WTC11 (cell line): ENCODE measurements at regions not wholly inside any gene's neighbourhood (a gene's known extent, or its start where the extent isn't known, plus 50 kb on each side); places are given as distances from the start of the nearest gene placed in this dataset.

ENCODE experiments used
- ATAC-seq: fragments of 200-7000 bp; cut with Tn5 transposase; 2 replicates; pipeline ENCODE4 v1.10.0; 2021; ENCODE audit warnings: mild to moderate bottlenecking, moderate library complexity
- CTCF ChIA-PET: fragments of 300-600 bp; sonication (Branson Sonifier 250); formaldehyde crosslinking; loops from one replicate; lab custom pipeline; 2021; ENCODE audit warnings: antibody characterized with exemption; lab: Charles Lee
- POLR2A ChIA-PET: fragments of 350-600 bp; sonication (Branson Sonifier 250); formaldehyde crosslinking; loops from one replicate; lab custom pipeline; 2021; ENCODE audit warnings: antibody characterized with exemption; lab: Charles Lee
- DNase-seq: peaks from one replicate; pipeline ENCODE4 v3.0.0; 2021; ENCODE audit warnings: low spot score
- H3K27ac Mint-ChIP-seq: 2 replicates; pipeline ENCODE4 v1.8.0; 2021; ENCODE audit warnings: mixed read lengths
- H3K27me3 Mint-ChIP-seq: 2 replicates; pipeline ENCODE4 v1.8.0; 2021; ENCODE audit warnings: low read depth, mild to moderate bottlenecking, moderate library complexity, mixed read lengths
- H3K36me3 Mint-ChIP-seq: 2 replicates; pipeline ENCODE4 v1.8.0; 2021; ENCODE audit warnings: mixed read lengths
- H3K4me1 Mint-ChIP-seq: 2 replicates; pipeline ENCODE4 v1.8.0; 2022; ENCODE audit warnings: mixed read lengths
- H3K4me3 Mint-ChIP-seq: 2 replicates; pipeline ENCODE4 v1.8.0; 2021; ENCODE audit warnings: mild to moderate bottlenecking, moderate library complexity, mixed read lengths
- H3K9me3 Mint-ChIP-seq: 2 replicates; pipeline ENCODE4 v1.8.0; 2021; ENCODE audit warnings: mixed read lengths
- ATF1 ChIP-seq: sonication (generic); formaldehyde crosslinking; IDR thresholded peaks from 2 replicates; pipeline ENCODE4 v1.8.1; 2023; ENCODE audit warnings: mild to moderate bottlenecking, moderate library complexity, missing genetic modification reagents
- ATF2 ChIP-seq: sonication (generic); formaldehyde crosslinking; IDR thresholded peaks from 2 replicates; pipeline ENCODE4 v1.8.1; 2022; ENCODE audit warnings: low read depth, missing genetic modification reagents, borderline replicate concordance
- ATF6 ChIP-seq: sonication (generic); formaldehyde crosslinking; IDR thresholded peaks from 2 replicates; pipeline ENCODE4 v1.8.1; 2023; ENCODE audit warnings: mild to moderate bottlenecking, missing genetic modification reagents
- E2F1 ChIP-seq: sonication (generic); formaldehyde crosslinking; IDR thresholded peaks from 2 replicates; pipeline ENCODE4 v1.8.0; 2022; ENCODE audit warnings: mild to moderate bottlenecking, missing genetic modification reagents
- ELF4 ChIP-seq: sonication (generic); formaldehyde crosslinking; IDR thresholded peaks from 2 replicates; pipeline ENCODE4 v1.8.1; 2022; ENCODE audit warnings: low read depth, mild to moderate bottlenecking, moderate library complexity, missing genetic modification reagents
- FOXP1 ChIP-seq: sonication (generic); formaldehyde crosslinking; IDR thresholded peaks from 2 replicates; pipeline ENCODE4 v1.8.0; 2022; ENCODE audit warnings: missing genetic modification reagents, mild to moderate bottlenecking, moderate library complexity, borderline replicate concordance
- HMGA2 ChIP-seq: fragments of 250-450 bp; sonication (Bioruptor Pico); IDR thresholded peaks from 2 replicates; pipeline ENCODE4 v1.4.0; 2021; ENCODE audit warnings: mild to moderate bottlenecking, moderate library complexity
- IRF2 ChIP-seq: sonication (generic); formaldehyde crosslinking; IDR thresholded peaks from 2 replicates; pipeline ENCODE4 v1.8.0; 2022; ENCODE audit warnings: low read depth, missing genetic modification reagents, borderline replicate concordance
- RORB ChIP-seq: fragments of 250-450 bp; sonication (Bioruptor Pico); IDR thresholded peaks from 2 replicates; pipeline ENCODE4 v1.9.0; 2021; ENCODE audit warnings: mild to moderate bottlenecking
- SMAD3 ChIP-seq: sonication (generic); formaldehyde crosslinking; IDR thresholded peaks from 2 replicates; pipeline ENCODE4 v1.8.0; 2022; ENCODE audit warnings: missing genetic modification reagents, mild to moderate bottlenecking, borderline replicate concordance
- SMAD4 ChIP-seq: sonication (generic); formaldehyde crosslinking; IDR thresholded peaks from 2 replicates; pipeline ENCODE4 v1.8.0; 2022; ENCODE audit warnings: mild to moderate bottlenecking, missing genetic modification reagents
- USF1 ChIP-seq: sonication (generic); formaldehyde crosslinking; IDR thresholded peaks from 2 replicates; pipeline ENCODE4 v1.8.0; 2022; ENCODE audit warnings: mild to moderate bottlenecking, missing genetic modification reagents
- ZNF121 ChIP-seq: sonication (generic); formaldehyde crosslinking; IDR thresholded peaks from 2 replicates; pipeline ENCODE4 v1.8.0; 2023; ENCODE audit warnings: missing genetic modification reagents
- ZNF219 ChIP-seq: sonication (generic); formaldehyde crosslinking; IDR thresholded peaks from 2 replicates; pipeline ENCODE4 v1.8.0; 2023; ENCODE audit warnings: missing genetic modification reagents, mild to moderate bottlenecking, borderline replicate concordance
- ZNF416 ChIP-seq: fragments of 250-450 bp; sonication (Bioruptor Pico); IDR thresholded peaks from 2 replicates; pipeline ENCODE4 v1.9.0; 2021; ENCODE audit warnings: mild to moderate bottlenecking, inconsistent platforms
- TF ChIP-seq, protein P1 (sequence below): sonication (generic); formaldehyde crosslinking; IDR thresholded peaks from 2 replicates; pipeline ENCODE4 v1.8.1; 2022; ENCODE audit warnings: missing genetic modification reagents, borderline replicate concordance
- TF ChIP-seq, protein P2 (sequence below): sonication (generic); formaldehyde crosslinking; IDR thresholded peaks from 2 replicates; pipeline ENCODE4 v1.8.0; 2022; ENCODE audit warnings: missing genetic modification reagents
- TF ChIP-seq, protein P3 (sequence below): sonication (generic); formaldehyde crosslinking; IDR thresholded peaks from 2 replicates; pipeline ENCODE4 v1.8.0; 2023; ENCODE audit warnings: missing genetic modification reagents
- TF ChIP-seq, protein P4 (sequence below): sonication (generic); formaldehyde crosslinking; IDR thresholded peaks from 2 replicates; pipeline ENCODE4 v1.8.1; 2022; ENCODE audit warnings: mild to moderate bottlenecking, missing genetic modification reagents, moderate library complexity, borderline replicate concordance

DNA sequence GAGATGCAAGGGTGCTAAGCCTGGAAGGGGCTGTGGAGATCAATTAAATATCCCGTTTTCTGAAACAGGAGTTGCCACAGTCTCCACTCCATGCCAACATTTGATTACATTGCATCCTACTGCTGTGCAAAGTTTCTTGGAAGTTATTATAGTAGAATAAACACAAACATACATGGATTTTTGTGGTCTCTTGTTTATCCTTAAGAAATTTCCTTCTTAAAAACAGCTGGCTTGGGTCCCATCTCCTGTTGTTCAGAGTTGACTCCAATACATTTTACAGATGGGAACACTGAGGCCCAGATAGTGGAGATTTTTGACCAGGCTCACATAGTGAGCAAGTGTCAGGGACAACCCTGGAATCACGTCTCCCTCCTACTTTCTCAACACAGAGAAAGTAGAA, 124.0 kb upstream of the ADAMTS18 start (continued):
- TF ChIP-seq ZNF219 (no peak), E2F1 (CRISPR knock-in tag) (no peak)

GRCh38 chr16:77562497-77562896, 127.7 kb upstream of the ADAMTS18 start:
- Mint-ChIP-seq H3K36me3 (no peaks in the 10 kb centered on the region), H3K4me1 (no peaks in the 10 kb centered on the region), H3K4me3 (no peak overlapping the region), H3K27ac (no peak overlapping the region), H3K9me3 (no peaks in the 10 kb centered on the region), H3K27me3 (no peaks in the 10 kb centered on the region)
- TF ChIP-seq ZNF121 (CRISPR knock-in tag): no peak
- TF ChIP-seq FOXP1 (CRISPR knock-in tag): no peak
- no peak for TF ChIP-seq IRF2
- no peak for TF ChIP-seq HMGA2 (CRISPR knock-in tag)
- TF ChIP-seq, protein P1, sequence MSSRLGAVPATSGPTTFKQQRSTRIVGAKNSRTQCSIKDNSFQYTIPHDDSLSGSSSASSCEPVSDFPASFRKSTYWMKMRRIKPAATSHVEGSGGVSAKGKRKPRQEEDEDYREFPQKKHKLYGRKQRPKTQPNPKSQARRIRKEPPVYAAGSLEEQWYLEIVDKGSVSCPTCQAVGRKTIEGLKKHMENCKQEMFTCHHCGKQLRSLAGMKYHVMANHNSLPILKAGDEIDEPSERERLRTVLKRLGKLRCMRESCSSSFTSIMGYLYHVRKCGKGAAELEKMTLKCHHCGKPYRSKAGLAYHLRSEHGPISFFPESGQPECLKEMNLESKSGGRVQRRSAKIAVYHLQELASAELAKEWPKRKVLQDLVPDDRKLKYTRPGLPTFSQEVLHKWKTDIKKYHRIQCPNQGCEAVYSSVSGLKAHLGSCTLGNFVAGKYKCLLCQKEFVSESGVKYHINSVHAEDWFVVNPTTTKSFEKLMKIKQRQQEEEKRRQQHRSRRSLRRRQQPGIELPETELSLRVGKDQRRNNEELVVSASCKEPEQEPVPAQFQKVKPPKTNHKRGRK: no peak
- TF ChIP-seq ZNF219: no peak
- no peak for TF ChIP-seq SMAD4 (CRISPR knock-in tag)
- TF ChIP-seq SMAD3 (CRISPR knock-in tag): no peak
- TF ChIP-seq, protein P2, sequence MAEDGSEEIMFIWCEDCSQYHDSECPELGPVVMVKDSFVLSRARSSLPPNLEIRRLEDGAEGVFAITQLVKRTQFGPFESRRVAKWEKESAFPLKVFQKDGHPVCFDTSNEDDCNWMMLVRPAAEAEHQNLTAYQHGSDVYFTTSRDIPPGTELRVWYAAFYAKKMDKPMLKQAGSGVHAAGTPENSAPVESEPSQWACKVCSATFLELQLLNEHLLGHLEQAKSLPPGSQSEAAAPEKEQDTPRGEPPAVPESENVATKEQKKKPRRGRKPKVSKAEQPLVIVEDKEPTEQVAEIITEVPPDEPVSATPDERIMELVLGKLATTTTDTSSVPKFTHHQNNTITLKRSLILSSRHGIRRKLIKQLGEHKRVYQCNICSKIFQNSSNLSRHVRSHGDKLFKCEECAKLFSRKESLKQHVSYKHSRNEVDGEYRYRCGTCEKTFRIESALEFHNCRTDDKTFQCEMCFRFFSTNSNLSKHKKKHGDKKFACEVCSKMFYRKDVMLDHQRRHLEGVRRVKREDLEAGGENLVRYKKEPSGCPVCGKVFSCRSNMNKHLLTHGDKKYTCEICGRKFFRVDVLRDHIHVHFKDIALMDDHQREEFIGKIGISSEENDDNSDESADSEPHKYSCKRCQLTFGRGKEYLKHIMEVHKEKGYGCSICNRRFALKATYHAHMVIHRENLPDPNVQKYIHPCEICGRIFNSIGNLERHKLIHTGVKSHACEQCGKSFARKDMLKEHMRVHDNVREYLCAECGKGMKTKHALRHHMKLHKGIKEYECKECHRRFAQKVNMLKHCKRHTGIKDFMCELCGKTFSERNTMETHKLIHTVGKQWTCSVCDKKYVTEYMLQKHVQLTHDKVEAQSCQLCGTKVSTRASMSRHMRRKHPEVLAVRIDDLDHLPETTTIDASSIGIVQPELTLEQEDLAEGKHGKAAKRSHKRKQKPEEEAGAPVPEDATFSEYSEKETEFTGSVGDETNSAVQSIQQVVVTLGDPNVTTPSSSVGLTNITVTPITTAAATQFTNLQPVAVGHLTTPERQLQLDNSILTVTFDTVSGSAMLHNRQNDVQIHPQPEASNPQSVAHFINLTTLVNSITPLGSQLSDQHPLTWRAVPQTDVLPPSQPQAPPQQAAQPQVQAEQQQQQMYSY: no peak
- no peak for TF ChIP-seq ATF1
- no peak for TF ChIP-seq ATF2 (CRISPR knock-in tag)
- TF ChIP-seq, protein P3, sequence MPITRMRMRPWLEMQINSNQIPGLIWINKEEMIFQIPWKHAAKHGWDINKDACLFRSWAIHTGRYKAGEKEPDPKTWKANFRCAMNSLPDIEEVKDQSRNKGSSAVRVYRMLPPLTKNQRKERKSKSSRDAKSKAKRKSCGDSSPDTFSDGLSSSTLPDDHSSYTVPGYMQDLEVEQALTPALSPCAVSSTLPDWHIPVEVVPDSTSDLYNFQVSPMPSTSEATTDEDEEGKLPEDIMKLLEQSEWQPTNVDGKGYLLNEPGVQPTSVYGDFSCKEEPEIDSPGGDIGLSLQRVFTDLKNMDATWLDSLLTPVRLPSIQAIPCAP: no peak
- no peak for TF ChIP-seq ZNF416
- no peak for TF ChIP-seq ELF4 (CRISPR knock-in tag)
- TF ChIP-seq USF1 (CRISPR knock-in tag): no peak
- TF ChIP-seq ATF6 (CRISPR knock-in tag): no peak
- TF ChIP-seq RORB (CRISPR knock-in tag): no peak
- TF ChIP-seq, protein P4, sequence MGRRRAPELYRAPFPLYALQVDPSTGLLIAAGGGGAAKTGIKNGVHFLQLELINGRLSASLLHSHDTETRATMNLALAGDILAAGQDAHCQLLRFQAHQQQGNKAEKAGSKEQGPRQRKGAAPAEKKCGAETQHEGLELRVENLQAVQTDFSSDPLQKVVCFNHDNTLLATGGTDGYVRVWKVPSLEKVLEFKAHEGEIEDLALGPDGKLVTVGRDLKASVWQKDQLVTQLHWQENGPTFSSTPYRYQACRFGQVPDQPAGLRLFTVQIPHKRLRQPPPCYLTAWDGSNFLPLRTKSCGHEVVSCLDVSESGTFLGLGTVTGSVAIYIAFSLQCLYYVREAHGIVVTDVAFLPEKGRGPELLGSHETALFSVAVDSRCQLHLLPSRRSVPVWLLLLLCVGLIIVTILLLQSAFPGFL (CRISPR knock-in tag): no peak
- ChIA-PET POLR2A (no interaction called here), CTCF (no interaction called here)
- no peak for DNase-seq
- no peak for ATAC-seq
